H1 (cell line): ENCODE measurements at regions not wholly inside any gene's neighbourhood (a gene's known extent, or its start where the extent isn't known, plus 50 kb on each side); places are given as distances from the start of the nearest gene placed in this dataset.

Experiments used
- CTCF ChIA-PET: fragments of 300-600 bp; sonication (Branson Sonifier 250); formaldehyde crosslinking; loops from one replicate; lab custom pipeline; 2021; ENCODE audit not compliant: partially characterized antibody; lab: Charles Lee
- POLR2A ChIA-PET: fragments of 300-600 bp; sonication (Branson Sonifier 250); formaldehyde crosslinking; loops from one replicate; lab custom pipeline; 2021; ENCODE audit warnings: inconsistent platforms; ENCODE audit not compliant: partially characterized antibody; lab: Charles Lee
- DNase-seq, 2 experiments: peaks; one replicate each; pipeline versions ENCODE4 v3.0.0 to v3.0.0-alpha.2; 2010 to 2022; ENCODE audit warnings: low spot score in 2 of 2, low read depth in 1 of 2, mixed read lengths in 1 of 2
- FAIRE-seq: peaks from 2 replicates; lab custom pipeline; 2011; peaks lifted over from hg19 to GRCh38; lab: Jason Lieb, UNC
- H2AFZ ChIP-seq: 2 replicates; pipeline ENCODE4 v1.8.1; 2012; ENCODE audit warnings: low read length, inconsistent platforms
- H2AK5ac ChIP-seq: 2 replicates; pipeline ENCODE4 v1.6.1; 2013; ENCODE audit warnings: low read depth, low read length
- H2BK120ac ChIP-seq: replicated peaks from 2 replicates; pipeline ENCODE3; 2013; ENCODE audit warnings: low read depth, low read length, inconsistent platforms
- H2BK12ac ChIP-seq: 2 replicates; pipeline ENCODE4 v1.6.1; 2013; ENCODE audit warnings: low read depth, low read length
- H2BK15ac ChIP-seq: 2 replicates; pipeline ENCODE4 v1.6.1; 2013; ENCODE audit warnings: low read length
- H2BK20ac ChIP-seq: 2 replicates; pipeline ENCODE4 v1.6.1; 2013; ENCODE audit warnings: low read length
- H2BK5ac ChIP-seq: 2 replicates; pipeline ENCODE4 v1.6.1; 2013; ENCODE audit warnings: low read depth, low read length
- H3K14ac ChIP-seq: 2 replicates; pipeline ENCODE4 v1.6.1; 2013; ENCODE audit warnings: inconsistent platforms; ENCODE audit not compliant: insufficient read length
- H3K18ac ChIP-seq: 2 replicates; pipeline ENCODE4 v1.6.1; 2013; ENCODE audit warnings: low read length; ENCODE audit errors: extremely low read depth
- H3K23ac ChIP-seq: 2 replicates; pipeline ENCODE4 v1.6.1; 2013; ENCODE audit warnings: inconsistent platforms; ENCODE audit not compliant: insufficient read length
- H3K23me2 ChIP-seq: 2 replicates; pipeline ENCODE4 v1.6.1; 2013; ENCODE audit warnings: low read depth, low read length
- H3K27ac ChIP-seq: 2 replicates; pipeline ENCODE4 v1.6.1; 2011; ENCODE audit warnings: low read depth, low read length, inconsistent platforms
- H3K27me3 ChIP-seq, 4 experiments: replicated peaks in 1 of 4; 1 replicate in 1 of 4; 2 replicates in 3 of 4; pipeline versions ENCODE4 v1.6.1 to v1.8.1; 2011 to 2013; ENCODE audit warnings: low read length in 3 of 4, mild to moderate bottlenecking in 3 of 4, inconsistent platforms in 2 of 4, mixed read lengths in 2 of 4, moderate library complexity in 1 of 4; ENCODE audit not compliant: control insufficient read depth in 3 of 4, insufficient read depth in 3 of 4; ENCODE audit errors: extremely low read depth in 1 of 4
- H3K36me3 ChIP-seq, 4 experiments: 2 replicates each; pipeline versions ENCODE4 v1.6.1 to v1.8.1; 2011 to 2013; ENCODE audit warnings: mild to moderate bottlenecking in 4 of 4, low read length in 3 of 4, moderate library complexity in 2 of 4, control low read depth in 1 of 4, inconsistent platforms in 1 of 4; ENCODE audit not compliant: insufficient read depth in 4 of 4, control insufficient read depth in 2 of 4
- H3K4ac ChIP-seq: replicated peaks from 2 replicates; pipeline ENCODE3; 2013; ENCODE audit warnings: low read length, low read depth, mixed read lengths, inconsistent platforms; ENCODE audit not compliant: insufficient read length
- H3K4me1 ChIP-seq, 4 experiments: replicated peaks in 1 of 4; 1 replicate in 1 of 4; 2 replicates in 3 of 4; pipeline versions ENCODE4 v1.6.1 to v1.8.1; 2011 to 2013; ENCODE audit warnings: low read length in 3 of 4, inconsistent platforms in 2 of 4, mixed read lengths in 1 of 4; ENCODE audit not compliant: insufficient read depth in 4 of 4, control insufficient read depth in 3 of 4
- H3K4me2 ChIP-seq, 2 experiments: 2 replicates each; pipeline versions ENCODE4 v1.6.1 to v1.8.1; 2011 to 2013; ENCODE audit warnings: low read depth in 2 of 2, low read length in 2 of 2, control low read depth in 1 of 2, inconsistent platforms in 1 of 2, mild to moderate bottlenecking in 1 of 2; ENCODE audit not compliant: insufficient read depth in 1 of 2
- H3K4me3 ChIP-seq, 4 experiments: fragments of 200-600, 300-600 bp in 1 of 4; sonication (generic), shearing (Covaris generic), sonication (Bioruptor Twin) in 1 of 4; 2 replicates each; pipeline versions ENCODE4 v1.5.1 to v1.8.1; 2011 to 2016; ENCODE audit warnings: low read length in 4 of 4, low read depth in 3 of 4, control low read depth in 2 of 4, inconsistent platforms in 2 of 4, mild to moderate bottlenecking in 2 of 4, mixed read lengths in 1 of 4, moderate library complexity in 1 of 4; ENCODE audit not compliant: insufficient read depth in 2 of 4; ENCODE audit errors: extremely low read depth in 1 of 4
- H3K56ac ChIP-seq: replicated peaks from 2 replicates; pipeline ENCODE3; 2013; ENCODE audit warnings: low read depth, mild to moderate bottlenecking, mixed read lengths, low read length, inconsistent platforms; ENCODE audit not compliant: insufficient read length
- H3K79me1 ChIP-seq: 2 replicates; pipeline ENCODE4 v1.6.1; 2013; ENCODE audit warnings: low read depth, low read length, control low read depth
- H3K79me2 ChIP-seq, 2 experiments: 2 replicates each; pipeline versions ENCODE4 v1.6.1 to v1.8.1; 2012 to 2013; ENCODE audit warnings: low read length in 2 of 2, mild to moderate bottlenecking in 2 of 2, inconsistent platforms in 1 of 2; ENCODE audit not compliant: insufficient read depth in 2 of 2, control insufficient read depth in 1 of 2
- H3K9ac ChIP-seq, 4 experiments: replicated peaks in 1 of 4; 1 replicate in 1 of 4; 2 replicates in 3 of 4; pipeline versions ENCODE4 v1.6.1 to v1.8.1; 2011 to 2013; ENCODE audit warnings: low read depth in 3 of 4, low read length in 3 of 4, control low read depth in 2 of 4, mild to moderate bottlenecking in 2 of 4, moderate library complexity in 2 of 4, inconsistent platforms in 1 of 4; ENCODE audit errors: extremely low read depth in 1 of 4
- H3K9me3 ChIP-seq, 2 experiments: 2 replicates each; pipeline versions ENCODE4 v1.6.1 to v1.8.1; 2012 to 2013; ENCODE audit warnings: mild to moderate bottlenecking in 2 of 2, moderate library complexity in 2 of 2, control low read depth in 1 of 2, inconsistent platforms in 1 of 2, low read depth in 1 of 2, low read length in 1 of 2, mixed read lengths in 1 of 2; ENCODE audit not compliant: insufficient read depth in 2 of 2
- H4K20me1 ChIP-seq, 2 experiments: replicated peaks in 1 of 2; 2 replicates each; pipeline versions ENCODE3 to v1.8.1; 2011 to 2013; ENCODE audit warnings: inconsistent platforms in 2 of 2, low read length in 2 of 2, mild to moderate bottlenecking in 1 of 2; ENCODE audit not compliant: insufficient read depth in 2 of 2, control insufficient read depth in 1 of 2
- H4K5ac ChIP-seq: 2 replicates; pipeline ENCODE4 v1.6.1; 2013; ENCODE audit warnings: low read length, low read depth, mixed read lengths, inconsistent platforms; ENCODE audit not compliant: insufficient read length
- H4K8ac ChIP-seq: 2 replicates; pipeline ENCODE4 v1.8.0; 2013; ENCODE audit warnings: mild to moderate bottlenecking, moderate library complexity, low read length, inconsistent platforms; ENCODE audit not compliant: insufficient read depth; ENCODE audit errors: extremely low read depth
- H4K91ac ChIP-seq: replicated peaks from 2 replicates; pipeline ENCODE3; 2013; ENCODE audit warnings: low read length, mixed read lengths, inconsistent platforms; ENCODE audit not compliant: insufficient read length
- KDM1A ChIP-seq: fragments of 200-600, 300-600 bp; sonication (generic); IDR thresholded peaks from 2 replicates; pipeline ENCODE4 v1.7.1; 2016; ENCODE audit warnings: mild to moderate bottlenecking, low read length, borderline replicate concordance
- NANOG ChIP-seq: IDR thresholded peaks from 2 replicates; pipeline ENCODE4 v1.6.1; 2011; ENCODE audit warnings: low read length, low read depth, mild to moderate bottlenecking, inconsistent platforms; ENCODE audit not compliant: insufficient read depth, poor library complexity, severe bottlenecking
- NRF1 ChIP-seq: IDR thresholded peaks from 2 replicates; pipeline ENCODE4 v1.6.1; 2011; ENCODE audit warnings: mild to moderate bottlenecking, low read depth, low read length, improper control_type of control experiment
- SUZ12 ChIP-seq: fragments of 200-600 bp; sonication (generic); IDR thresholded peaks from 2 replicates; pipeline ENCODE4 v1.6.1; 2012; ENCODE audit warnings: mild to moderate bottlenecking, inconsistent platforms, low read length, moderate library complexity, mixed read lengths
- WGBS, 2 experiments: shearing (Covaris generic) in 1 of 2; methylation state at CpG; one replicate each; pipeline versions ENCODE4 v1.1.6 to v1.1.7; 2013 to 2015; ENCODE audit warnings: low lambda C conversion rate in 2 of 2, mixed read lengths in 2 of 2, inconsistent platforms in 1 of 2, low coverage in 1 of 2, missing lambda C conversion rate in 1 of 2; ENCODE audit not compliant: insufficient replicate concordance in 2 of 2, insufficient coverage in 1 of 2, insufficient read length in 1 of 2; ENCODE audit errors: extremely low coverage in 1 of 2, missing lambda C conversion rate in 1 of 2; 5-methylcytosine and 5-hydroxymethylcytosine counted together

DNA sequence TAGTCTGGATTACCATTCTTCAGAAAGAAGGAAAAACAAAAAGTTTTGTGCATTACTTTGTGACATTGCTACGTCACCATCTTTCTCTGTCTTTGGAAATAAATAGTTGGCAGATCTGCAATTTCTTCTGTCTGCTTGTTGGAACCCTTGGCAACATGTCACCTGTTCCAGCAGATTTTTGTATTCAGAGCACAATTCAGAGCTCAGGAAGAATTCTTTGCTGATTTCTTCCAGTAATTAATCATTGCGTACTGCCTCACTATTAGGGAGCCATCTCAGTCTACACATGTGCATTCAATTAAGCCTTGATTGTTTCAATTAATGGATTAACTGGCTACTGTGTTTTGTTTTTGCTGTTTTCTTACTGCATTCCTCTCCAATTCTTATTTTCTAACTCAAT lies 467.2 kb downstream of the CDH8 start:
- H4K91ac ChIP-seq: no peak overlapping the region
- no peak overlapping the region for H2AK5ac ChIP-seq
- H3K14ac ChIP-seq: no peak overlapping the region
- no peaks in the 10 kb centered on the region for H3K79me1 ChIP-seq
- H2AFZ ChIP-seq: no peak overlapping the region
- H4K20me1 ChIP-seq: no peaks in the 10 kb centered on the region
- POLR2A ChIA-PET: no interaction called here
- H3K4me2 ChIP-seq: no peak overlapping the region
- H3K9me3 ChIP-seq: no peaks in the 10 kb centered on the region
- H3K56ac ChIP-seq: no peak overlapping the region
- H3K4ac ChIP-seq: no peak overlapping the region
- no peak overlapping the region for H2BK15ac ChIP-seq
- no peak overlapping the region for H3K27ac ChIP-seq
- no peak overlapping the region for H3K18ac ChIP-seq
- CTCF ChIA-PET: no interaction called here
- no peak overlapping the region for H4K8ac ChIP-seq
- H3K23ac ChIP-seq: no peak overlapping the region
- TF ChIP-seq NANOG (no peak), NRF1 (no peak), KDM1A (no peak), SUZ12 (no peak)
- H3K79me2 ChIP-seq: no peaks in the 10 kb centered on the region
- no peaks in the 10 kb centered on the region for H3K23me2 ChIP-seq
- no peak overlapping the region for H2BK12ac ChIP-seq
- WGBS, 2 experiments: 94% methylated on average over 2 of the region's 2 CpGs; no CpG with 5 or more reads in 1 of the 2 experiments
- H3K4me1 ChIP-seq: no peaks in the 10 kb centered on the region
- H3K4me3 ChIP-seq: no peak overlapping the region
- no peak overlapping the region for H4K5ac ChIP-seq
- H3K36me3 ChIP-seq: no peaks in the 10 kb centered on the region
- no peak overlapping the region for H2BK20ac ChIP-seq
- FAIRE-seq (no peak), DNase-seq (no peak)
- H2BK120ac ChIP-seq: no peak overlapping the region
- H3K27me3 ChIP-seq: no peaks in the 10 kb centered on the region
- H3K9ac ChIP-seq: no peak overlapping the region
- H2BK5ac ChIP-seq: no peak overlapping the region
